ENCODE measurements at regions not wholly inside any gene's neighbourhood (a gene's known extent, or its start where the extent isn't known, plus 50 kb on each side); places are given as distances from the start of the nearest gene placed in this dataset.

- Histone ChIP-seq H3K36me3 (replicated peaks) (no peaks in the 10 kb centered on the region), H3K27me3 (replicated peaks) (no peaks in the 10 kb centered on the region), H3K4me3 (ENCODE audit: low read depth, low read length) (no peak overlapping the region), H3K27ac (no peak overlapping the region)
- no peak for DNase-seq
- TF ChIP-seq CTCF (IDR thresholded peaks at IDR 0.05; ENCODE audit: low read depth, low read length, missing control alignments), result no peak
- in situ Hi-C loops (cut with HindIII; ENCODE audit: low pct_ligation_motif_present, low sequenced_read_pairs), result no loop called here
These were observed 1399.1 kb downstream of the PCDH19 start for GRCh38 chrX:99010957-99011356.

GRCh38 chrX:99001286-99001685, 1408.8 kb downstream of the PCDH19 start:
- in situ Hi-C loops (cut with HindIII; ENCODE audit: low pct_ligation_motif_present, low sequenced_read_pairs), result no loop called here
- TF ChIP-seq CTCF (IDR thresholded peaks at IDR 0.05; ENCODE audit: low read depth, low read length, missing control alignments), result no peak
- H3K27me3 ChIP-seq (replicated peaks), result no peaks in the 10 kb centered on the region
- no peaks in the 10 kb centered on the region for H3K36me3 ChIP-seq (replicated peaks)
- no peak overlapping the region for H3K4me3 ChIP-seq (ENCODE audit: low read depth, low read length)
- no peak for DNase-seq
- no peak overlapping the region for H3K27ac ChIP-seq

- in situ Hi-C loops (cut with HindIII; ENCODE audit: low pct_ligation_motif_present, low sequenced_read_pairs), result no loop called here
- TF ChIP-seq CTCF (IDR thresholded peaks at IDR 0.05; ENCODE audit: low read depth, low read length, missing control alignments), result no peak
- Histone ChIP-seq H3K27ac (no peak overlapping the region), H3K36me3 (replicated peaks) (no peaks in the 10 kb centered on the region), H3K4me3 (ENCODE audit: low read depth, low read length) (no peak overlapping the region), H3K27me3 (replicated peaks) (no peaks in the 10 kb centered on the region)
- no peak for DNase-seq
These were observed 1447.1 kb downstream of the PCDH19 start for GRCh38 chrX:98962996-98963395.

- H3K27me3 ChIP-seq (replicated peaks), result no peaks in the 10 kb centered on the region
- H3K4me3 ChIP-seq (ENCODE audit: low read depth, low read length), result no peak overlapping the region
- H3K27ac ChIP-seq, result no peak overlapping the region
- H3K36me3 ChIP-seq (replicated peaks), result no peaks in the 10 kb centered on the region
- DNase-seq, result no peak
- TF ChIP-seq CTCF (IDR thresholded peaks at IDR 0.05; ENCODE audit: low read depth, low read length, missing control alignments), result peak; percentile 2
- in situ Hi-C loops (cut with HindIII; ENCODE audit: low pct_ligation_motif_present, low sequenced_read_pairs), result no loop called here
These were observed 1454.1 kb downstream of the PCDH19 start for GRCh38 chrX:98956014-98956413.

GRCh38 chrX:98939456-98939855, 1470.6 kb downstream of the PCDH19 start:
- no peaks in the 10 kb centered on the region for H3K36me3 ChIP-seq (replicated peaks)

More at GRCh38 chrX:98939456-98939855, 1470.6 kb downstream of the PCDH19 start:
- Histone ChIP-seq H3K27ac (no peak overlapping the region), H3K4me3 (ENCODE audit: low read depth, low read length) (no peak overlapping the region), H3K27me3 (replicated peaks) (no peaks in the 10 kb centered on the region)
- DNase-seq, result no peak
- in situ Hi-C loops (cut with HindIII; ENCODE audit: low pct_ligation_motif_present, low sequenced_read_pairs), result no loop called here
- no peak for TF ChIP-seq CTCF (IDR thresholded peaks at IDR 0.05; ENCODE audit: low read depth, low read length, missing control alignments)

All from brain microvascular endothelial cell (primary cell).